Erythroblast (primary cell): ENCODE measurements at regions not wholly inside any gene's neighbourhood (a gene's known extent, or its start where the extent isn't known, plus 50 kb on each side); places are given as distances from the start of the nearest gene placed in this dataset.

Experiments used
- GATA1 ChIP-seq: IDR thresholded peaks from 2 replicates; pipeline ENCODE4 v1.6.1; 2011; ENCODE audit warnings: low read depth, mild to moderate bottlenecking, control low read depth, low read length, moderate library complexity
- POLR2A ChIP-seq: IDR thresholded peaks from 2 replicates; pipeline ENCODE4 v1.6.1; 2011; ENCODE audit warnings: mild to moderate bottlenecking, low read length

GRCh38 chr6:88538130-88538706 is 372.1 kb upstream of the CNR1 start:
- TF ChIP-seq POLR2A (no peak), GATA1 (no peak)
